ENCODE measurements at regions not wholly inside any gene's neighbourhood (a gene's known extent, or its start where the extent isn't known, plus 50 kb on each side); places are given as distances from the start of the nearest gene placed in this dataset.

- TF ChIP-seq CTCF (IDR thresholded peaks at IDR 0.05), result peak in 1 of 4 experiments; percentile 19
- TF ChIP-seq POLR2AphosphoS5 (IDR thresholded peaks at IDR 0.05), result peak; percentile 65
- no peak for TF ChIP-seq POLR2A (IDR thresholded peaks at IDR 0.05)
These were observed 142.5 kb downstream of the ACER2 start for GRCh38 chr9:19551124-19551929.

Measured in prostate gland (tissue), 2 donors.